HG03442 (cell line): ENCODE measurements at regions not wholly inside any gene's neighbourhood (a gene's known extent, or its start where the extent isn't known, plus 50 kb on each side); places are given as distances from the start of the nearest gene placed in this dataset.
"Not testable (repeated sequence)": the region's sequence is repeated elsewhere in the genome, so short reads cannot be mapped to it uniquely, and the experiment has no call there.

Experiments
- ATAC-seq: cut with Tn5 transposase; IDR thresholded peaks from one replicate; pipeline ENCODE4 v1.9.1; 2021; ENCODE audit warnings: mild to moderate bottlenecking, moderate library complexity; ENCODE audit not compliant: unreplicated experiment

DNA sequence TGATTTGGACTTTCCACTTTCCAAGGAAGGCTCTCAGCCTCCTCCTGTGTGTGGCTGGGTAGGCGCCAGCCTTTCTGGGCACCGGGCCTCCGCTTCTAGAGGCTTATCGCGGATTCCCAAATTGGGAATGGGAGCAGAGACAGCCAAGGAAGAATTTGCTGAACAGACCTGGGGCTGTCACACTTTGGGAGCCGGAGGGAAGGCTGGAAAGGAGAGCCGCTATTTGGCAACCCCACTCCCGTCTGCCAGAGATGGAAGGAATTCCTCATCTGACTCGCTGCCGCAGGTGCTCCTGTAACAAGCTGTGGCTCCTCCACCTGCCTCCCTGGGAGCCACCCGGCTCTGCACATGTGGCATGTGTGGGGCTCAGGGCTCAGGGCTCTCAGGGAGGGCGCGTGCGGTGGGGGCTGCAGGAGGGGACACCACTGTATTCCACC, 50.8 kb upstream of the ECHDC3 start:
- no peak for ATAC-seq

DNA sequence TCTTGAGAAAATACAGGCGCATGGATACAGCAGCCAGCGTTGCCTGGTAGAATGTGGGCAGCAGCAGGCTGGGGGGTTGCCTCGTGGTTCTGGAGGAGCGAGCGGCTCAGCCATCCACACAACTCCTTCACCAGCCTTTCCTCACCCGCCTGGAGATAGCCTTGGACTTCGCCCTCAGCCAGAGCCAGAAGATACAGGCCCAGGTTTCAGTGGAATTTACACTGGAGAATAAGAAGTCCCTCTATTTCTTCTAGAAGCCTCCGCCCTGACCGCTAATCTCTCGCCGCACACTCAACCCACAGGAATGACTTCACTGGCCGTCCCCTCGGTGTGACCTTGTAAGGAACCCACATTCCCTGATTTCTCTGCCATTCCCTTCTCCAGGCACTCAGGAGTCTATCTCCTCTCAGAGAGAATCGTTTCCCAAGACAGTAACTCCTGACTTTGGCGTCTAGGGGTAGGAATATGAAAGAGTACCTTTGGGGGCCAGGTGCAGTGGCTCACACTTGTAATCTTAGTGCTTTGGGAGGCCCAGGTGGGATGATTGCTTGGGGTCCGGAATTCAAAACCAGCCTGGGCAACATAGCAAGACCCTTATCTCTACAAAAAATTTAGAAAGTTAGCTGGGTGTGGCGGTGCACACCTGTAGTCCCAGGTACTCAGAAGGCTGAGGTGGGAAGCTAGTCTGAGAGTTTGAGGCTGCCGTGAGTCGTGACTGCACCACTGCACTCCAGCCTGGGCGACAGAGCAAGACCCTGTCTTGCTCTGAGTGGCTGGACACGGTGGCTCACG, 52.0 kb upstream of the ECHDC3 start:
- no peak for ATAC-seq

DNA sequence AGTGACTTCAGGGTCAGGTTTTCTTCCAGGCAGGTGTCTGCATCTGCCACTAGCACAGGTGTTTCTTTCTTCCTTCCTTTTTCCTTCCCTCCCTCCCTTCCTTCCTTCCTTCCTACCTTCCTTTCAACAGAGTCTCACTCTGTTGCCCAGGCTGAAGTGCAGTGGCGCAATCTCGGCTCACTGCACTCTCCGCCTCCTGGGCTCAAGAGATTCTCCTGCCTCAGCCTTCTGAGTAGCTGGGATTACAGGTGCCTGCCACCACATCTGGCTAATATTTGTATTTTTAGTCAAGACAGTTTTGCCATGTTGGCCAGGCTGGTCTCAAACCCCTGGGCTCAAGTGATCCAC, 53.8 kb upstream of the ECHDC3 start:
- ATAC-seq: not testable (repeated sequence)

DNA sequence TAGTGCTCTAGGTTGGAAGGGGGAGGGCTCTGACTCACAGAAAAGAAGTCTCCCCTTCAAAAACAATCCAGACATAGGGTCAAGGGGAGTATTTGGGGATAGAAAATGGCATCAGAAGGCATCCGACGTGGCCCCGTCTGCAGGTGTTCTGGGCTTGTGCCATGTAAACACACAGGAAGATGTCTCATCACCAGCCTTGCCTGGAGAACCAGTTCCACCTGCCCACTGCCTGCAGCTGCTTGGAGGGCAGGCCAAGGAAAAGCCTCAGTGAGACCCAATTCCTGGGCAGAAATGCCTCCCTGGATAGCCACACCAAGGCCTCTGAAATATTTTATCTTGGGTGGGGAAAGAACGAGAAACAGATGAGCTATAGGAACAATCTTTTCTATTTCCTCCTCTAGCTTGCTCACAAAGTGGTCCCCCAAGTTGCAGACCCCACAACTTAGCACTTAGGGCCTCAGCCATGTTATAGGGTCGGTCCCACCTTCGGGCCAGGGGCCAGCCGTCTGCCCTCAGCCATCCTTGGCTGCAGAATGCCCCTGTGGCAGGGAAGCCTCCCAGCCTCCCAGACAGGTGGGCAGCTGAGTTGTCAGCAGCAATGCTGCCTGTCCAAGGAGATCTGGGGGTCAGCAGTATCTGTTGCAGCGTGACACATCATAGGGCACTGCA, 54.3 kb upstream of the ECHDC3 start:
- ATAC-seq: no peak

- ATAC-seq: no peak
Observed at GRCh38 chr10:11687357-11687771, 54.8 kb upstream of the ECHDC3 start.

DNA sequence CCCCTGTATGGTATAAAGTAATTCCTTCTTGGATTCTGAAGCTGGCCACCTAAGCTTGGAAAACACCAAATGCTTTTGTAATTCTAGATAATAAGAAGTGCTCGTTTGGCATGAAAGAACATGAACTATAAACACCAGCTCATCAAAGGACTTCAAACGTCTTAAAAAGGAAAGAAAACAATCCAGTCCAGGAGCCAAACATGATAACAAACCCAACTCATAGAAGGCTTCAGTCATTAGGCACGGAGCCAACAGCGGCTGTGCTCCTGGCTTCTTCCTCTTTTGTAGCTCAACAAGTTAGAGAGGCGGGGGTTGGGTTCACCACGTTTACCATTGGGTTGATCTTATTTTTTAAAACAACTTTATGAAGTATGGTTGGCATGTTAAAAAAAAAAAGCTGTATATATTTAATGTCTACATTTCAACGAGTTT, 56.4 kb upstream of the ECHDC3 start:
- no peak for ATAC-seq

GRCh38 chr10:11684717-11685645, 57.2 kb upstream of the ECHDC3 start:
- ATAC-seq: peak; percentile 61

DNA sequence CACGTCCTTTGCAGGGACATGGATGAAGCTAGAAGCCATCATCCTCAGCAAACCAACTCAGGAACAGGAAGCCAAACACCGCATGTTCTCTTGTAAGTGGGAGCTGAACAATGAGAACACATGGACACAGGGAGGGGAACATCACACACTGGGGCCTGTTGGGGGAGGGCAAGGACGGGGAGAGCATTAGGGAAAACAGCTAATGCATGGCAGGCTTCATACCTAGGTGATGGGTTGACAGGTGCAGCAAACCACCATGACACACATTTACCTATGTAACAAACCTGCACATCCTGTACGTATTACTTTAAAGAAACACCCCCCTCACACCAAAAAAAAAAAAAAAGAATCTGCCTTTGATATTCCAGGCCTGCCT, 57.9 kb upstream of the ECHDC3 start:
- ATAC-seq: peak; percentile 3

- ATAC-seq: no peak
Observed at GRCh38 chr10:11683529-11684320, 58.5 kb upstream of the ECHDC3 start.

GRCh38 chr10:11682851-11683250, 59.3 kb upstream of the ECHDC3 start:
- ATAC-seq: no peak

DNA sequence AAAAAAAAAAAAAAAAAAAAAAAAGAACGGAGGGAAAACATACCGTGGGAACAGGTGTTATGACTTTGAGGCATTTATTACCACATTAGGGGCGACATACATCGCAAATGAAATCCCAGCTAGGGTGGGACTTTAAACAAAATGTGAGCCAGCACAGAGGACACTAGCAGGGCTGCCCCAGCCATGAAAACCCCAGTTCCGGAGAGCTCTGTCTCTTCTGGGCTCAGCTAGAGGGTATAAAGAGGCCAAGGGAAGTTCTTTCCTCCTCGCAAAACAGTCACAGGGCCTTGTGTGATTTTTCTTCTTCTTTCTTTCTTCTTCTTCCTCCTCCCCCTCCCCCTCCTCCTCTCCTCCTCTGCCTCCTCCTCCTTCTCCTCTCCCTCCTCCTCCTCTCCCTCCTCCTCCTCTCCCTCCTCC, 59.9 kb upstream of the ECHDC3 start:
- no peak for ATAC-seq

GRCh38 chr10:11680496-11680895, 61.7 kb upstream of the ECHDC3 start:
- no peak for ATAC-seq

- no peak for ATAC-seq
Observed at GRCh38 chr10:11679946-11680345, 62.2 kb upstream of the ECHDC3 start.

DNA sequence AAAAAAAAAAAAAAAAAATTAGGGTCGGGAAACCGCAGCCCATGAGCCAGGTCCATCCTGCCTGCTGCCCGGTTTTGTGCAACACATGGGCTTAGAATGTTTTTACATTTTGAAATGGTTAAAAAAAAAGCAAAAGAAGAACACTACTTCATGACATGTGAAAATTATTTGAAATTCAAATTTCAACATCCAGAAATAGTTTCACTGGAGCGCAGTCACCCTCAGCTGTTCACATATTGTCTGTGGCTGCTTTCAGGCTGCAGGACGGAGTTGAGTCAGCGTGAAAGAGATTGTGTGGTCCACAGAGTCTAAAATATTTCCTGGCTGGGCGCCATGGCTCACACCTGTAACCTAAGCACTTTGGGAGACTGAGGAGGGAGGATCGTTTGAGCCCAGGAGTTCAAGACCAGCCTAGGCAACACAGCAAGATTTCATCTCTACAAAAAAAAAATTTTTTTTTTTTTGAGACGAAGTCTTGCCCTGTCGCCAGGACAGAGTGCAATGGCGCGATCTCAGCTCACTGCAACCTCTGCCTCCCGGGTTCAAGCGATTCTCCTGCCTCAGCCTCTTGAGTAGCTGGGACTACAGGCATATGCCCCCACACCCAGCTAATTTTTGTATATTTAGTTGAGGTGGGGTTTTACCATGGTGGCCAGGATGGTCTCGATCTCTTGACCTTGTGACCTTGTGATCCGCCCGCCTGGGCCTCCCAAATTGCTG, 63.9 kb upstream of the ECHDC3 start:
- peak; percentile 93 for ATAC-seq

DNA sequence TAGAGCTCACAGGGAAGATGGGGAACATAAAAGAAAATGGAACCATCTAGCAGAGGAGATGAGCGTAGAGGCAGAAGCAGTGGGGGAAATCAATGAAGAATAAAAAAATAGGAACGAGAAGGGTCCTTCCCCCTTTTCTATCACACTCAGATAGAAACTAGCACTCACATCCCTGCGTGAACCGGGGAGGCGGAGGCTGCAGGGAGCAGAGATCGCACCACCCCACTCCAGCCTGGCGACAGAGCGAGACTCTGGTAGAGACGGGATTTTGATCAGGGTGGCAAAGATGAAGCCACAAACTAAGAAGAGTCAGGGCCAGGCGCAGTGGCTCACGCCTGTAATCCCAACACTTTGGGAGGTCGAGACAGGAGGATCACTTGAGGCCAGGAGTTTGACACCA, 64.7 kb upstream of the ECHDC3 start:
- peak; percentile 24 for ATAC-seq

GRCh38 chr10:11673346-11674280, 62.2 kb upstream of the USP6NL start:
- no peak for ATAC-seq

GRCh38 chr10:11672836-11673235, 61.4 kb upstream of the USP6NL start:
- no peak for ATAC-seq

GRCh38 chr10:11670381-11670780, 58.9 kb upstream of the USP6NL start:
- ATAC-seq: no peak
